PC-3 (cell line): ENCODE measurements at regions not wholly inside any gene's neighbourhood (a gene's known extent, or its start where the extent isn't known, plus 50 kb on each side); places are given as distances from the start of the nearest gene placed in this dataset.

ENCODE experiments used
- EZH2 ChIP-seq: fragments of 300-600 bp; sonication (generic); IDR thresholded peaks from one replicate; pipeline ENCODE4 v1.6.1; 2017; ENCODE audit warnings: antibody characterized with exemption, mild to moderate bottlenecking, low read length; ENCODE audit not compliant: unreplicated experiment
- TF ChIP-seq, protein P1 (sequence below): fragments of 300-600 bp; sonication (generic); conservative IDR thresholded peaks from 2 replicates; pipeline ENCODE4 v1.5.1; 2017; ENCODE audit warnings: antibody characterized with exemption, low read depth, mild to moderate bottlenecking, low read length

- TF ChIP-seq, protein P1, sequence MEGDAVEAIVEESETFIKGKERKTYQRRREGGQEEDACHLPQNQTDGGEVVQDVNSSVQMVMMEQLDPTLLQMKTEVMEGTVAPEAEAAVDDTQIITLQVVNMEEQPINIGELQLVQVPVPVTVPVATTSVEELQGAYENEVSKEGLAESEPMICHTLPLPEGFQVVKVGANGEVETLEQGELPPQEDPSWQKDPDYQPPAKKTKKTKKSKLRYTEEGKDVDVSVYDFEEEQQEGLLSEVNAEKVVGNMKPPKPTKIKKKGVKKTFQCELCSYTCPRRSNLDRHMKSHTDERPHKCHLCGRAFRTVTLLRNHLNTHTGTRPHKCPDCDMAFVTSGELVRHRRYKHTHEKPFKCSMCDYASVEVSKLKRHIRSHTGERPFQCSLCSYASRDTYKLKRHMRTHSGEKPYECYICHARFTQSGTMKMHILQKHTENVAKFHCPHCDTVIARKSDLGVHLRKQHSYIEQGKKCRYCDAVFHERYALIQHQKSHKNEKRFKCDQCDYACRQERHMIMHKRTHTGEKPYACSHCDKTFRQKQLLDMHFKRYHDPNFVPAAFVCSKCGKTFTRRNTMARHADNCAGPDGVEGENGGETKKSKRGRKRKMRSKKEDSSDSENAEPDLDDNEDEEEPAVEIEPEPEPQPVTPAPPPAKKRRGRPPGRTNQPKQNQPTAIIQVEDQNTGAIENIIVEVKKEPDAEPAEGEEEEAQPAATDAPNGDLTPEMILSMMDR = no peak
- no peak for TF ChIP-seq EZH2
These were observed 763.4 kb upstream of the EPHA5 start for GRCh38 chr4:66433706-66434105.
